Right renal cortex interstitium (tissue), 3 donors: ENCODE measurements at regions not wholly inside any gene's neighbourhood (a gene's known extent, or its start where the extent isn't known, plus 50 kb on each side); places are given as distances from the start of the nearest gene placed in this dataset.
"Not testable (repeated sequence)": the region's sequence is repeated elsewhere in the genome, so short reads cannot be mapped to it uniquely, and the experiment has no call there.

ENCODE experiments used
- DNase-seq, 3 donors: peaks; one replicate each; pipeline ENCODE4 v3.0.0-alpha.2; 2013; ENCODE audit warnings: low read depth in 3 of 3, low spot score in 2 of 3

GRCh38 chr2:2591542-2591940 is 260.5 kb upstream of the MYT1L start:
- DNase-seq, result no peak

GRCh38 chr2:2590841-2591541 is 259.9 kb upstream of the MYT1L start:
- no peak for DNase-seq

- DNase-seq, result no peak
Measured at GRCh38 chr2:2590141-2590540, 259.1 kb upstream of the MYT1L start.

GRCh38 chr2:2588777-2589176 is 257.7 kb upstream of the MYT1L start:
- DNase-seq, result no peak

- DNase-seq, result no peak
Measured at GRCh38 chr2:2587354-2587753, 256.3 kb upstream of the MYT1L start.

DNA sequence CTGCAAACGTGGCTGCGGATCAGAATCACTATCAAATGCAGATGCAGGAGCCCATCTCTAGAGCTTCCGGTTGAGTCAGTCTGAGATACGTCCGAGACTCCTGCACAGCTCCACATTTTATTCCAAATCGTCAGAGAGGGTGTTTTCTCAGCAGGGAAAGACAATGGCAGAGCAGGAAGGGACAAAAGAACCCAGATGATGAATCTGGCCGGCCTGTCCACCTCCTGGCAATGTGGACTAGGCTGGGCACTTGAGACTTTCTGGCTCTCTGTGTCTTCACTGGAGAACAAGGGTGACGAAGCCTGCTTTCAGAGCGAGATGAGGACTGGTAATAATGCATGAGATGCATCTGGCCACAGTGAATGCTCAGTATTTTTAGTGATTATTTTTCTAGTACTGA is 255.9 kb upstream of the MYT1L start:
- DNase-seq, result no peak

- no peak for DNase-seq
Measured at GRCh38 chr2:2586068-2586776, 255.1 kb upstream of the MYT1L start.

DNA sequence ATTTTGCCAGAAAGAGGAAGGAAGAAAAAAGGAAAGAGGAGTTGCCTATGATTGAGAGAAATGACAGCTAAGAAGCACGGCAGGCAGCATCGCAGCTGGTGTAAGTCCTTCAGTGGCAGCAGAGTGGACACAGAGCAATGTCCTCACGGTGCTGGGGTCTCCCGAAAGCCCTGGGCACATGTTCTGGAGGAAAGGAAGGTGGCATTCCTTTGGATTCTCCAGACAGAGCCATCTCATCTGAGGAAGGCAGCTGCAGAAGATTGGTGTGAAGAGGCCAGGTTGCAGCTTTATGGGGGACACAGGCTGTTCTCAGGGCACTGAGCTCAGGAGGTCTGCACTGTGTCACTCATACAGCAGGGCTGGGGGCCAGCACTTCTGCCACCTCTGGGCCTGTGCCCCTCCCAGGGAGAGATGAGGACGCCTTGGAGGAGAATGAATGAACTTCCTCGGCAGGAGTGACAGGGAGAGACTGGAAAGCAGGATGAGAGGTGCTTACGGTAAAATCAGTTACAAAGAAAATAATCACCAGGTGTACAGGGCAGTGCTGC is 252.0 kb upstream of the MYT1L start:
- DNase-seq, result no peak

GRCh38 chr2:2581331-2582159 is 250.5 kb upstream of the MYT1L start:
- DNase-seq, result no peak

- not testable (repeated sequence) for DNase-seq
Measured at GRCh38 chr2:2580841-2581240, 249.8 kb upstream of the MYT1L start.

- no peak for DNase-seq
Measured at GRCh38 chr2:2580341-2580740, 249.3 kb upstream of the MYT1L start.

GRCh38 chr2:2579814-2580213 is 248.7 kb upstream of the MYT1L start:
- no peak for DNase-seq

- DNase-seq, result no peak
Measured at GRCh38 chr2:2577407-2577831, 246.3 kb upstream of the MYT1L start.

GRCh38 chr2:2575870-2576386 is 244.9 kb upstream of the MYT1L start:
- DNase-seq, result no peak

DNA sequence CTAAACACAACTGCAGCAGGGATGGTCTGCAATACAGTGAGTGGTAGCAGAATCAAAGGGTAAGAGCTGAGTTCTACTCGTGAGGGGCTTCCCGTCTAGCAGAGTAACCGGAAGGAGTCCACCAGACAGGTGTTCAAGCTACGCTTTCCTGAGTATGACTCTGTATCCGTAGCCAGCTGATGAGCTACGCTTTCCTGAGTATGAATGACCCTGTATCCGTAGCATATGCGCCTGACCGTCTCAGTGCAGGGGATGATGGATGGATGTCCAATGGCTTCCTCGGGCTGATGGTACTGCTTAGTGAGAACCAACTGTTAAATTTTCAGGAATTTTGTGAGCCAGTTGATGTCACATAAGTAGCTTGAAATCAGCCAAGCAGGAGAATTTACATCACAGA is 244.1 kb upstream of the MYT1L start:
- no peak for DNase-seq

GRCh38 chr2:2574401-2575180 is 243.5 kb upstream of the MYT1L start:
- no peak for DNase-seq

DNA sequence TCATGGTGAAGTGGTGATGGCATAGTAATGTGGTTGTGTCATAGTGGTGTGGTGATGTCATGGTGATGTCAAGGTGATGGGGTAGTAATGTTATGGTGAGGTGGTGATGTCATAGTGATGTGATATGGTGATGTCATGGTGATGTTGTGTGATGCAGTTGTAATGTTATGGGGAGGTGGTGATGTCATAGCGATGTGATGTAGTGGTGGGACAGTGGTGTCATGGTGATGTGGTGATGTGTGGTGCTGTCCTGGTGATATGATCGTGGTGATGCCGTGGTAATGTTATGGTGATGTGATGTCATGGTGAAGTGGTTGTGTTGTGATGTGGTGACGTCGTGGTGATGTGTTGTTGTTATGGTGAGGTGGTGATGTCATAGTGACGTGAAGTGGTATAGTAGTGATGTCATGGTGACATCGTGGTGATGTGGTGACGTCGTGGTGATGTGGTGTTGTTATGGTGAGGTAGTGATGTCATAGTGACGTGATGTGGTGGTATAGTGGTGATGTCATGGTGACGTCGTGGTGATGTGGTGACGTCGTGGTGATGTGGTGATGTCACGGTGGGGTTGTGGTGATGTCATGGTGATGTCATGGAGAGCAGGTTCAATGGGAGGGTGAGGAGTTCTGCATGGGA is 242.7 kb upstream of the MYT1L start:
- DNase-seq, result no peak

DNA sequence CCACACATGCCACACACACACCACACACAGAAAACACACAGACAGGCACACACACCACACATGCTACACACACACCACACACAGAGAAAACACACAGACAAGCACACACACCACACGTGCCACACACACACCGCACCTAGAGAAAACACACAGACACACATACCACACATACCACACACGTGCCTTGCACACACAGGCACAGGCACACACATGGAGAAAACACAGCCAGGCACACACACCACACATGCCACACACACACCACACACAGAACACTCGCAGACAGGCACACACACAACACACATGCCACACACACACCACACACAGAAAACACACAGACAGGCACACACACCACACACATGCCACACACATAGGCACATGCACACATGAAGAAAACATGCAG is 242.1 kb upstream of the MYT1L start:
- DNase-seq, result no peak

- no peak for DNase-seq
Measured at GRCh38 chr2:2572393-2573204, 241.5 kb upstream of the MYT1L start.
